CD4-positive, alpha-beta T cell treated with Interleukin-12 subunit alpha and Interleukin-12 subunit beta, for 1 hour (primary cell): ENCODE measurements at regions not wholly inside any gene's neighbourhood (a gene's known extent, or its start where the extent isn't known, plus 50 kb on each side); places are given as distances from the start of the nearest gene placed in this dataset.

Experiments
- DNase-seq: peaks from one replicate; pipeline ENCODE4 v3.0.0-alpha.2; 2020

GRCh38 chr6:164274493-164274892 is 860.0 kb downstream of the QKI start:
- DNase-seq, result no peak

- no peak for DNase-seq
Measured at GRCh38 chr6:164273491-164273890, 859.0 kb downstream of the QKI start.

GRCh38 chr6:164266851-164267250 is 852.3 kb downstream of the QKI start:
- DNase-seq, result no peak

- no peak for DNase-seq
Measured at GRCh38 chr6:164262348-164262747, 847.8 kb downstream of the QKI start.

GRCh38 chr6:164258421-164258820 is 843.9 kb downstream of the QKI start:
- no peak for DNase-seq

- no peak for DNase-seq
Measured at GRCh38 chr6:164252948-164253347, 838.4 kb downstream of the QKI start.

GRCh38 chr6:164252291-164252690 is 837.8 kb downstream of the QKI start:
- DNase-seq, result no peak

- no peak for DNase-seq
Measured at GRCh38 chr6:164247106-164247505, 832.6 kb downstream of the QKI start.

GRCh38 chr6:164246082-164246481 is 831.6 kb downstream of the QKI start:
- no peak for DNase-seq

GRCh38 chr6:164243949-164244348 is 829.4 kb downstream of the QKI start:
- no peak for DNase-seq

GRCh38 chr6:164243012-164243610 is 828.6 kb downstream of the QKI start:
- DNase-seq, result no peak

- no peak for DNase-seq
Measured at GRCh38 chr6:164230804-164231203, 816.3 kb downstream of the QKI start.

- no peak for DNase-seq
Measured at GRCh38 chr6:164230259-164230658, 815.7 kb downstream of the QKI start.

- DNase-seq, result no peak
Measured at GRCh38 chr6:164229716-164230115, 815.2 kb downstream of the QKI start.

GRCh38 chr6:164227952-164228522 is 813.5 kb downstream of the QKI start:
- DNase-seq, result no peak

- no peak for DNase-seq
Measured at GRCh38 chr6:164216839-164217238, 802.3 kb downstream of the QKI start.

- no peak for DNase-seq
Measured at GRCh38 chr6:164216368-164216767, 801.9 kb downstream of the QKI start.

GRCh38 chr6:164214066-164214465 is 799.5 kb downstream of the QKI start:
- no peak for DNase-seq

- no peak for DNase-seq
Measured at GRCh38 chr6:164211254-164211653, 796.7 kb downstream of the QKI start.

GRCh38 chr6:164210783-164211182 is 796.3 kb downstream of the QKI start:
- no peak for DNase-seq

- no peak for DNase-seq
Measured at GRCh38 chr6:164210323-164210722, 795.8 kb downstream of the QKI start.

- no peak for DNase-seq
Measured at GRCh38 chr6:164208371-164208770, 793.9 kb downstream of the QKI start.

GRCh38 chr6:164206807-164207423 is 792.4 kb downstream of the QKI start:
- no peak for DNase-seq

GRCh38 chr6:164200071-164200470 is 785.6 kb downstream of the QKI start:
- no peak for DNase-seq

GRCh38 chr6:164195942-164196281 is 781.4 kb downstream of the QKI start:
- DNase-seq, result no peak
